Glutamatergic neuron (in vitro differentiated cells): ENCODE measurements at regions not wholly inside any gene's neighbourhood (a gene's known extent, or its start where the extent isn't known, plus 50 kb on each side); places are given as distances from the start of the nearest gene placed in this dataset.

ENCODE experiments used
- DNase-seq: peaks from one replicate; pipeline ENCODE4 v3.0.0; 2022
- H3K27ac Mint-ChIP-seq: one replicate; pipeline ENCODE4 v1.8.0; 2020; ENCODE audit warnings: mild to moderate bottlenecking, mixed read lengths, inconsistent platforms; ENCODE audit not compliant: unreplicated experiment
- H3K27me3 Mint-ChIP-seq: one replicate; pipeline ENCODE4 v1.8.0; 2020; ENCODE audit warnings: mild to moderate bottlenecking, moderate library complexity, mixed read lengths, inconsistent platforms; ENCODE audit not compliant: unreplicated experiment
- H3K36me3 Mint-ChIP-seq: one replicate; pipeline ENCODE4 v1.8.0; 2020; ENCODE audit warnings: mild to moderate bottlenecking, mixed read lengths, inconsistent platforms; ENCODE audit not compliant: unreplicated experiment
- H3K4me1 Mint-ChIP-seq: one replicate; pipeline ENCODE4 v1.8.0; 2020; ENCODE audit warnings: mild to moderate bottlenecking, low read depth, mixed read lengths, inconsistent platforms; ENCODE audit not compliant: unreplicated experiment
- H3K4me3 Mint-ChIP-seq: one replicate; pipeline ENCODE4 v1.8.0; 2020; ENCODE audit warnings: mild to moderate bottlenecking, mixed read lengths, inconsistent platforms; ENCODE audit not compliant: unreplicated experiment
- H3K9me3 Mint-ChIP-seq: one replicate; pipeline ENCODE4 v1.8.0; 2020; ENCODE audit warnings: mild to moderate bottlenecking, moderate library complexity, mixed read lengths, inconsistent platforms; ENCODE audit not compliant: unreplicated experiment
- CTCF ChIP-seq: fragments of 200-600 bp; sonication (generic); IDR thresholded peaks from one replicate; pipeline ENCODE4 v1.5.0; 2021; ENCODE audit not compliant: partially characterized antibody, unreplicated experiment

DNA sequence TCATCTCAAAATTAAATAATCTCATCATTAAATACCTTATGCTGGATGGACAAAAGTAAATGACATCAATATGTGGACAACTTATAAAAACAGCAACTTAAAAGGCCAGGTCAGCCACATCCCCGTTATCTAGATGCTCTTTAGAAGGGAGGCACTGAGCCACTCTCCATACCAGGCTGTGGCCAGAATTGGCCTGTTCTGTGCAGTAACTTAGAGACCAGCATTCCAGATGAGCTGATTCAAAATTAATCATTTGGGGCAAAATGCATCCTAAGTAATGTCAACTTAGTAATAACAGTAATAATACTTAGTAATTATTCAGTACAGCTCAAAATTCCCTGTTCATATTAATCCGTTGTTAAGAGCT, 373.6 kb downstream of the FBXW7 start:
- Mint-ChIP-seq H3K27me3 (no peaks in the 10 kb centered on the region), H3K27ac (no peak overlapping the region), H3K4me3 (no peak overlapping the region), H3K9me3 (peaks cover 2% of the 10 kb centered on the region), H3K4me1 (peaks cover 6% of the 10 kb centered on the region), H3K36me3 (no peaks in the 10 kb centered on the region)
- no peak for TF ChIP-seq CTCF
- DNase-seq: no peak

DNA sequence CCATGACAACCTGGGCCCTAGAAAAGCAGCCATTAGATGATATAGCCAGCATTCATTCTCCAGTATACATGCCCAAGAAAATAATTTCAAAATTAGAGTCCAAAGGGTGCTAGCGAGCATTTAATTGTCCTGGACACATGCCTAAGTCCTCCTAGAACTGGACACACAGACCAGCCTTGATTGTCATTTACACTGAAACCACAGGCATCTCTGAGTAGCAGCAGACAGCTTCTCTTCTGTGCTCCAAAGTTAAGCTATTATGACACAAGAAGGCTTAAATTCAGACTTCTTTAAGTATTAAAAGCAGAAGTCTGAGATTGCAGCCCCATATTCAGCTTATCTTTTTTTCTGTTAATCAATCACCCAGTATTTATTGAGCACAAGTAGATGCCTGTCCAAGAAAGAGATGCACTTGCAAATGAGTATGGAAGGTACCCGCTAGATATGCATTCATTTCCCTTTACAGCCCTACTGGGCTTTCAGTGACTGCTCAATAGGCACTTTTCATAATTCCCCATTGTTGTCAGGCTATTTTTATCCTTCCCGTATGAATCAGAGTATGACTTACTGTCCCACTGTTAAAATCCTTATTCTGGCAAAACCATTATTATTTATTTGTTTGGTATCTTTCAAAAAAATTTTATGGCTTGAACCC, 374.1 kb downstream of the FBXW7 start:
- peaks cover 2% of the 10 kb centered on the region for H3K9me3 Mint-ChIP-seq
- no peak for TF ChIP-seq CTCF
- DNase-seq: no peak
- no peak overlapping the region for H3K4me3 Mint-ChIP-seq
- H3K27me3 Mint-ChIP-seq: no peaks in the 10 kb centered on the region
- peaks cover 6% of the 10 kb centered on the region for H3K4me1 Mint-ChIP-seq
- no peaks in the 10 kb centered on the region for H3K36me3 Mint-ChIP-seq
- H3K27ac Mint-ChIP-seq: no peak overlapping the region

DNA sequence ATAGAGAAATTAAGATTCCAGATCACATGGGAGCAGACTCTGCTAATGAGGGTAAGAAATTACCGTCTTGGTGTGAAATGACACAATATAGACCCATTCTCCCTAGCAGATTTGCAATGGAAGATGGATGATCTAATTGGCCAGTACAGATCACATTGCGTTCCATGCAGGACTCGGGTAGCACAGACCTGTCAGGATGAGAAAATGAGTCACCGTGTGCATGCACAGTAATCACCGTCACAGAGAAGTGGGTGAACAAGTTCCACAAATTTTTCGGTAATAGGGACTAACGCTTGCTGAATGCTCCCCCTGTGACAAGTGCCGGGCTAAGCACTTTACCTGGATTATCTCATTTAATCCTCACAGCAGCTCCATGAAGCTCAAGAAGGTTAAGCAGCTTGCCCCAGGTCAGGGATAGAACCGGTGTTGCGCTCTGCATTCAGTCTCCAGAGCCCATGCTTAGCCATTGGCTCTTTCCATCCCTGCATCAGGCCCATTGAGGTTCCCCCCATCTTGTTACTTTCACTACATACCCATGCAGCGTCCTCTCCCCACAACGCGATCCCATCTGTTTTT, 375.6 kb downstream of the FBXW7 start:
- no peaks in the 10 kb centered on the region for H3K27me3 Mint-ChIP-seq
- no peak overlapping the region for H3K27ac Mint-ChIP-seq
- peaks cover 5% of the 10 kb centered on the region for H3K9me3 Mint-ChIP-seq
- no peaks in the 10 kb centered on the region for H3K36me3 Mint-ChIP-seq
- TF ChIP-seq CTCF: no peak
- no peak overlapping the region for H3K4me3 Mint-ChIP-seq
- H3K4me1 Mint-ChIP-seq: peaks cover 8% of the 10 kb centered on the region
- DNase-seq: no peak

DNA sequence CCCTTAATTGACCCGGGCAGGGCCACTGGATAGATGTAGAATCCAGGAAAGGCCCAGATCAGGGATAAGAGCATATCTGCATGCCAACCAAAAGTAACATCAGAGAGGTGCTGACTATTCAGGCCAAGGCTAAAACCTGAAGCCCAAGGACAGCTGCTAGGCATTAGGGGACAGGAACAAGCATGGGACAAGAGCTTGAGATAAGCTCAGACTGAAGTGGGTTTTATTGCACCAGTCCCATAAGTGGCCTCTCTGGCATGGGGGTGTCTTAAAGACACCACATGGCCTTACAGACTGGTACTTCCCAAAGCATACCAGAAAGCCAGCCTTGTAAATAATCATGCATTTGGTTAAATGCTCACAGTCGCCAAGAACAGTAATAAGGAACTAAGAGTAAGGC, 376.1 kb downstream of the FBXW7 start:
- peaks cover 5% of the 10 kb centered on the region for H3K9me3 Mint-ChIP-seq
- TF ChIP-seq CTCF: no peak
- no peaks in the 10 kb centered on the region for H3K27me3 Mint-ChIP-seq
- DNase-seq: no peak
- no peak overlapping the region for H3K27ac Mint-ChIP-seq
- H3K4me3 Mint-ChIP-seq: no peak overlapping the region
- H3K36me3 Mint-ChIP-seq: no peaks in the 10 kb centered on the region
- peaks cover 8% of the 10 kb centered on the region for H3K4me1 Mint-ChIP-seq

GRCh38 chr4:152158225-152158624, 377.7 kb downstream of the FBXW7 start:
- H3K27me3 Mint-ChIP-seq: no peaks in the 10 kb centered on the region
- DNase-seq: no peak
- TF ChIP-seq CTCF: no peak
- peaks cover 7% of the 10 kb centered on the region for H3K9me3 Mint-ChIP-seq
- no peak overlapping the region for H3K27ac Mint-ChIP-seq
- no peak overlapping the region for H3K4me3 Mint-ChIP-seq
- peaks cover 8% of the 10 kb centered on the region for H3K4me1 Mint-ChIP-seq
- no peaks in the 10 kb centered on the region for H3K36me3 Mint-ChIP-seq
